HG03039 (cell line): ENCODE measurements at regions not wholly inside any gene's neighbourhood (a gene's known extent, or its start where the extent isn't known, plus 50 kb on each side); places are given as distances from the start of the nearest gene placed in this dataset.
"Not testable (repeated sequence)": the region's sequence is repeated elsewhere in the genome, so short reads cannot be mapped to it uniquely, and the experiment has no call there.

Experiments used
- ATAC-seq: cut with Tn5 transposase; IDR thresholded peaks from one replicate; pipeline ENCODE4 v1.9.1; 2021; ENCODE audit warnings: mild to moderate bottlenecking, moderate library complexity; ENCODE audit not compliant: unreplicated experiment

DNA sequence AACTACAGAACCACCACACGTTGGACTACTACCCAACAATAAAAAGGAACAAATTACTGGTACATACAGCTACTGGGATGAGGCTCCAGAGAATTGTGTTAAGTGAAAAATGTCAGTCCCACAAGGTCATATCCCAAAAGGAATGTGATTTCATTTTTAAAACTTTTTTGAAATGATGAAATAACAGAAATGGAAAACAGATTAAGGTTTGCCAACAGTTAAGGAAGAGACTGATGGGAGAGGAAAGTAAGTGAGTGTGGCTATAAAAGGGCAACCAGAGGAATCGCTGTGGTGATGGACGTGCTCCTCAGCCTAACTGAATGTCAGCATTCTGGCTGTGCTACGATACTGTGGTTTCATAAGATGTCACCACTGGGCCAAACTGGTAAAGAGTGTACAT, 512.8 kb downstream of the UQCRFS1 start:
- no peak for ATAC-seq

DNA sequence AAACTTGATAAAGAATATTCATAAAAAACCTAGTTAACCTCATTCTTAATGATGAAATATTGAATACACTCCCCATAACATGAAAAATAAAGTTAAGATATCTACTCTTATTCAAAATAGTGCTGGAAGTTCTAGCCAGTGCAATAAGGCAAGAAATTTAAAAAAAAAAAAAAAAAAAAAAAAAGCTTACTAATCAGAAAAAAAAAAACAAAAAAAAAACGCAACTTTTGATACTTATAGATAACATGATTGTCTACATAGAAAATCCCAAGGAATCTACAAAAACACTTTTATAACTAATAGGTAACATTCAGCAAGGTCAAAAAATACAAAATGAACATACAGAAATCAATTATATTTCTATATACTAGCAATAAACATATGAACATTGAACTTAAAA, 515.6 kb downstream of the UQCRFS1 start:
- no peak for ATAC-seq

DNA sequence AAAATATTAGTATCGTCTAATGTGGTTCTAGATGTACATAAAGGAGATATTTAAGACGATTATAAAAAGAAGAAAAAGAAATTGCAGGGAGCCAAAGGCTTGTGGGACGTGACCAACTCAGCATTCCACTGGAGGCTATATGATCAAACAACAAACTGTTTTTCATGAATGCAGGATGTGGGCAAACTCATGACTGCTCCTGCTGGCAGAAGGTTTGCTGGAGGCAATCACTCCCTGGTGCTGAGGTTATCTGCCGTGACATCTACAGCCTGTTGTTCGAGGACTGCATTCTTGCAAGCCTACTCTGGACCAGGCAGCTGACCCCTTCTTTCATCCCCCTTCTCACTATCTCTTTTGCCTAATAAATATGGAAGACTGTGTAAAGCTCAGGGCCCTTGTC, 518.1 kb downstream of the UQCRFS1 start:
- ATAC-seq: no peak

DNA sequence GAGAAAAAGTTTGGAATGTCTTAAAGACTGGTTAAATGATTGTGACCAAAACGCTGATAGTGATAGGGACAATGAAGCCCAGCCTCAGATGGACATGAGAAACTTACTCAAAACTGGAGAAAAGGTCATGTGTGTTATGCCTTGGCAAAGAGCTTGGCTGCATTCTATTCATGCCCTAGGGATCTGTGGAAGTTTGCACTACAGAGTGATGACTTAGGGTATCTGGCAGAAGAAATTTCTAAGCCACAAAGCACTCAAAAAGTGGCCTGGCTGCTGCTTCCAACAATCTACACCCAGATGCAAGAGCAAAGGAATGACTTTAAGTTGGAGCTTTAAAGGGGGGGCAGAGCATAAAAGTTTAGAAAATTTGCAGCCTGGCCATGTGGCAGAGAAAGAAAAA, 521.3 kb downstream of the UQCRFS1 start:
- ATAC-seq: no peak

DNA sequence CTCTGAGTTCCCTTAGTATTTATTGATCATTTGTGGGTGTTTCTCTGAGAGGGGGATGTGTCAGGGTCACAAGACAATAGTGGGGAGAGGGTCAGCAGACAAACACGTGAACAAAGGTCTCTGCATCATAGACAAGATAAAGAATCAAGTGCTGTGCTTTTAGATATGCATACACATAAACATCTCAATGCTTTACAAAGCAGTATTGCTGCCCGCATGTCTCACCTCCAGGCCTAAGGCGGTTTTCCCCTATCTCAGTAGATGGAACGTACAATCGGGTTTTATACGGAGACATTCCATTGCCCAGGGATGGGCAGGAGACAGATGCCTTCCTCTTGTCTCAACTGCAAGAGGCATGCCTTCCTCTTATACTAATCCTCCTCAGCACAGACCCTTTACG, 523.5 kb downstream of the UQCRFS1 start:
- ATAC-seq: not testable (repeated sequence)

DNA sequence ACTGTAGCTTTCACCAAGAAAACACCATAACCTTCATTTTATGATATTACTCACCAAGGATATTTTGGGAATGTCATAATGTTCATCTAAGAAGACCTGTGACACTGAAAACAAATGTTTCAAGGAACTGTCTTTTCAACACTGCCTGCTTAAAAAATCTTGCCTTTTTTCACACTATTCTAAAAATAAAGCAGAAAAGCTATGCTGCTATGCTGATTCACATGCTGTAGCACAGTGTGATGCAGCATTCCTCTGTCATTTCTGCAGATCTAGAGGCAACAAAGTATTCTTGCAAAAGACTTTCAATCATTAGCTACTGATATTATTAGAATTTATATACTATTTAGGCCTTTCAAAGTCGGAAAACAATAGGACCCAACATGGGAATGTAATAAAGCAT, 525.7 kb downstream of the UQCRFS1 start:
- ATAC-seq: no peak

DNA sequence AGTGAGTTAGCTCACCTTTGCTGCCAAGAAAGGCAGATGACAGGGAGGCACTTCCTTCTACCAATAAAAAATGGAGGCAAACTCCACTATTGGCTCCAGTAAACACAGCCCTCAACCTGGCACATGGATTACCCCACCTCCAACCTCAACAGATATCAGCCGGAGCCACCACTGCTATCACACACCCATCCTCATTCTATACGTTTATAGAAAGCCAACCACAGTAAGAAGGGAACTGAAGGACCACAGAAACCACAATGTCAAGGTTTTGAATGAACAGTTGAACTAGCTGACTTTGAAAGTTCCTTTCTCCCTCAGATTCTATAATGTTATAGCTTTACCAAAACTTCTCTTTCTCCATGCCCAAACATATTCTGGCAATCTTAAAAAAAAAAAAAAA, 526.2 kb downstream of the UQCRFS1 start:
- no peak for ATAC-seq

DNA sequence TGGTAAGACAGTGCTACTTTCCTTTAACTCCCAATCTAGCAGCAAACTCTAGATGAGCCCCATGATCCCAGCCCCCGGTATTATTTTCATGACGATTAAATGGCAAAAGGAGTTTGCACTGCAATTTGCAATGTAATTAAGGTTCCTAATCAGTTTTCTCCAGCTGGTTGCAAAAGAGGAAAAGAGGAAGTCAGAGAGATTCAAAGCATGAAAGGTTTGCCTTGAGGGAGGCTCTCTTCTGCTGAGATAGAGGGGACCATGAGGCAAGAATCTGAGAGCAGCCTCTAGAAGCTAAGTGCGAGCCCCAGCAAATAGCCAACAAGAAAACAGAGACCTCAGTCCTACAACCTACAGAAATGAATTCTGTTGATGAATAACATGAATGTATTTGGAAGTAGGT, 527.1 kb downstream of the UQCRFS1 start:
- no peak for ATAC-seq

DNA sequence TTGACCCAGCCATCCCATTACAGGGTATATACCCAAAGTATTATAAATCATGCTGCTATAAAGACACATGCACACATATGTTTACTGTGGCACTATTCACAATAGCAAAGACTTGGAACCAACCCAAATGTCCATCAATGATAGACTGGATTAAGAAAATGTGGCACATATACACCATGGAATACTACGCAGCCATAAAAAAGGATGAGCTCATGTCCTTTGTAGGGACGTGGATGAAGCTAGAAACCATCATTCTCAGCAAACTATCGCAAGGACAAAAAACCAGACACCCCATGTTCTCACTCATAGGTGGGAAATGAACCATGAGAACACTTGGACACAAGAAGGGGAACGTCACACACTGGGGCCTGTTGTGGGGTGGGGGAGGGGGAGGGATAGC, 527.9 kb downstream of the UQCRFS1 start:
- ATAC-seq: not testable (repeated sequence)

DNA sequence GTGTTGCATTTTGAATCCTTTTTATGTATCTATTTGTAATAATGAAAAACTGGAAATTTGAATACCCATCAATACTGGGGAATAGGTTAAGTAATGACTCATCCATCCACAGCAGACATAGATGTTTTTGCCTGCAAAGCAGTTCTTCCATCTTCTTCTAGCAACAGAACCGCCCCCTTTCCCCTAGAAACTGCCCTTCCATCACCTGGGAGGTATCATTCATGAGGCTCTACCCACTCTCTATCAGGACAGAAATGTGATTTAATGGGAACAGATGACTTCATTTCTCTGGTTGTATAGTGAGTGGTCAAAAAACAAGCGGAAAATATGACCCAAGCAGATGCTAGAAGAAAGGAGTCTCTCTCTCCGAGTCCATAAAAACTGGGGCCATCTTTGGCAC, 532.8 kb downstream of the UQCRFS1 start:
- ATAC-seq: no peak

DNA sequence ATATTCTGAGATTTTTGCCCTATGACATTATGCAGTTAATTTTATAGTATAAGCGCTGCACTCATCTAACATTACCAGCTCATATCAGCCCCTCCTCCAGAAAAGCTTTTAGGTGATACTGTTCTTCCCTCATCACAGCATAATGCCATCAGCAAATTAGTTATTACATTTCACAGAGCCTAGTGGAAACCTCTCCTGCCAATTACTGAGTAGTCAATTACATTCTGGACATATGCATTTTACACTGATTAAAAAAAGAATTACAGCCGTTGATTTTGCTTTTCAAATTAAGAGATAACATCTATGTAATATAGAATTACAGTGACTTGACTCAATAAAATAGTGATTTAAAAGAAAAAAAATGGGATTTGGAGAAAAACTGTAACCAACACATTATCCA, 542.1 kb downstream of the UQCRFS1 start:
- ATAC-seq: no peak

DNA sequence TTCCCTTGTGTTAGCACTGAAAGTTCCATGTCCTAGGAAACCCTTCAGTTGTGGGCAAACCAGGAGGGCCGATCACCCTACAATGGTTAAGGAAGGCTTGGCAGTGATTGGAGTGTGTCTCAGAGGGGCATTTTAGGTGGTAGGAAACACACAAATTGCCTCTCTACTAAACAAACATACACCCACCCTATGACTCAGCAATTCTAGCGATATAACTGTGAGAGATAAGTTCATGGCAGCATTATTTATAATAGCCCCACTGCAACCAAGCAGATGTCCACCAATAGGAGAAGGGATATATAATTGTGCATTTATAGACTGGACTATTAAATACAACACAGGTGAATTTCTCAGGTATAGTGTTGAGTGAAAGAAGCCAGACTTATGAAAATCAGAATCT, 543.1 kb downstream of the UQCRFS1 start:
- ATAC-seq: no peak

DNA sequence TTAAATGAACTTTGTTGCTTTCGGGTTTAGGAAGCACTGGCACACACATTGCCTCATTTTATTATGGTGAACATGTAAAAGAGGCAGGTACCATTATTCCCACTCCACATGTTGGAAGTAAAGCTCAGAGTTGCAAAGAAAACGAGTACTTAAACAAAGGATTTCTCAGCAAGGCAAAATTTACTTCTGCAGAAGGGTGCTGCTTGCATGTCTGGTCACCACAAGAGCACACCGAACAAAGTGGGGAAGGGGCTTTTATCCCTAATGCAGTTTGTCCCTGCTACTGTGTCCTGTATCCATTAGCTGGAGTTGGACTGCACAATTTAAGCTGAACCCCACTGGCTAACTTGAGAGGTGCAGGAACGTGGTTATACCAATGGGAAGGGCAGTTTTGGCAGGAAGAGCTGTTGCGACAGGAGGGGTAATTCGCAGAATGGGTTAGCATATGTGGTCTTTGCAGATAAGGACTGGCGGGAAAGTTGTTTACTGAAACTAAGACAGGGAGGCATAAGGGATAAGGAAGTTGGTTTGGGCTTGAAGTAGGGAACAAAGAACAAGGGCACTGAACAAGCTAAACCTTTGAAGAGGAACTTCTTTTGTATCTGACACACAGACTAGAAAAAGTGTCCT, 545.5 kb downstream of the UQCRFS1 start:
- ATAC-seq: no peak

DNA sequence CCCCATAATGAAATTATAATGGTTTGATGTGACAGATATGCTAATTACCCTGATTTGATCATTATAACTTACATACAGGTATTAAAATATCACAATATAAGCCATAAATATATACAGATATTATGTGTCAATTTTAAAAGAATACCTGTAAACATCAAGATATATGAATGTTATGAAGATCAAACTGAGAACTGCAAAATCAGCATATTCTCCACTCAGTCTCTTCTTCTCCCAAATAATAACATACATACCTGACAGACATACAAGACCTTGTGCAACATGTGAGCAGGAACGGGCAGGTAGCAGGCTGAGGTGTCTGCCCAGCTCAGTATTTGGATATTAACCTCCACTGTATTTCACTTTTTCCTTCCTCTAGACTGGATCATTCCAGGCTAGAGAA, 547.2 kb downstream of the UQCRFS1 start:
- no peak for ATAC-seq

DNA sequence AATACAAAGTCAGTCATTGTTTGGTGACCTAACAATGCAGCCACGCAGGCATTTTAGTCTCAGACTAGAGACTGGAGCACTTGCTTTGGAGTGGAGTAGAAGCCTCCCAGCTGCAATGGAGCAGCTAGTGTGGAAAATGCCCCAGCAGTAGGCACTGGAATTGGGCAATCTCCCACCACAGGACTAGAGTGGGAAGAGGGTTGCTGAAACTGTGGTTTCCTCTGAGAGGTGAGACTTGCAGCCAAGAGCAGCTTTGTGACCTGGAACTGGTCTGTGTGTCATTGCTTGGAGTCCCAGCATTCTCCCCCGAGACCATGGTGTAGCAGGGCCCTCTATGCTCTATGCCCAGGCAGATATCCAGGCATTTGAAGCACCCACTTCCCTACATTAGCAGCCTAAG, 556.3 kb downstream of the UQCRFS1 start:
- no peak for ATAC-seq

DNA sequence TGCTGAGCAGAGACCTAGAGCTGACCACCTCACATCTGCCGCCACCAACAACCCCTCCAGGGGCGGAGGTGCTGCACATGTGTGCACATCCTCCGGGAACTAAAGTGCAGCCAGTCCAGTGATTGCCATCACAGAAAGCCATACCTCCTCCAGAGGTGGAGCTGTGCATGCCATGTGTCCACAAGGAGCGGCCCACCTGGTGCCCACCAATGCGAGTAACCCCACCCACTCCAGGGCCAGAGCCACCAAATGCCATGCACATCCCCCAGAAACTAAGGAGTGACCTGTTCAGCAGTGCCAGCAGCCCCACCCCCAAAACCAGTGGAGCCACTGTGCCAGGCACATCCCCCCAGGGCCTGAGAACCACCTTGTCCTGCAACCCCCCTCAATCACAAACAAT, 557.9 kb downstream of the UQCRFS1 start:
- no peak for ATAC-seq

DNA sequence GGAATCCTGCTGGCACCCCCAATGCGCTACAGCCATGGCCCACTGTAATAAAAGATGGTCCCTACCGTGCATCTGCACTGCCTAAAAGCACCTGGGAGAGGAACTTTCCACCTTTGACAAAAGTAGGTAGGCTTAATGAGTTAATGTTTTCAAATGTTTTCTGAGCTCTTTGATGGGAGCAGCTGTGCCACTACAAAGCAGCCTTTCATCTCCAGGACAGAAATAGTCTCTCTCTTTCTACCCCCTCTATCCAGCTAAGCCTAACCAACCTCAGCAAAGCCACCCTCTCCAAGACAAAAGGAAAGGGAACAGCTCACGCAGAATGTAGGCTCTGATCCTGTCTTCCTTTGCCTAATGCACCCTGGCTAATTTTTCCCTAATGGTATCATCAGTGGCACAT, 560.2 kb downstream of the UQCRFS1 start:
- ATAC-seq: no peak

DNA sequence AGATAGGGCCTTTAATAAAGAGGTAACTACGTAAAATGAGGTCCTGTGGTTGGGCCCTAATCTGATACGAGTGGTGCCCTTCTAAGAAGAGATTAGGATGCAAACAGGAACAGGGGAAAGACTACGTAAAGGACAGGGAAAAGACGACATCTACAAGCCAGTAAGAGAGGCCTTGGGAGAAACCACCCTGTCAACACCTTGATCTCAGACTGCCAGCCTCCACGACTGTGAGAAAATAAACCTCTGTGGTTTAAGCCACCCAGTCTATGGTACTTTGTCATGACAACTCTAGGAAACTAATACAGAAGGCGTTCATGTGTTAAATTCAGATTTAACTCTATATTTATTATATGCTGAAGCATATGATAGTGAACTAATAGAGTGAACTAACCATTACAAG, 566.3 kb downstream of the UQCRFS1 start:
- ATAC-seq: no peak

DNA sequence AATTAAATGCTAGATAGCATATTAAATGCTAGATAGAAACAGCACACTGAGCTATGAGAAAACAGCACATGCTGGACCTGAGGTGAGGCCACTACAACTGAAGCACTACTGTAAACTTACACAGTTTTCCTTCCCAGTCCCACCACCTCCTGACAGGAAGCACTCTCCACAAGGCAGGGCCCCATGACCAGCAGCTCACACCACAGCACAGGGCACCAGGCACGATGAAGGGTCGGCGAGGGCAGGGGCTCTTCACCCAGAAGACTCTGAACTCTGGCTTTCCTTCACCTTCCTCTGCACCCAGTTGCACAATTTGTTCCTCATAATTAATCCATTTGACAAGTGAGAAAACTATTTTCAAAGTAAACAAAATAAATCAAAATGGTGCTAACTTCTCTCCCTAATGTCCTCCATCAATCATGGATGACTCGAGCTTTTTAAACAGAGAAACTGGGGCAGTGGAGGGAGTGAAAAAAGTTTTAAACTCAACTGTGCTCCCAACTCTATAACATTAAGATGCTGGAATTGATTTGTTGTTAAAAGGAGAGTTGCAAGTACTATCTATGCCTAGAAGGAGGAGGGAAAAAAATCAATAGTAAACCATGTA, 568.7 kb downstream of the UQCRFS1 start:
- ATAC-seq: no peak

DNA sequence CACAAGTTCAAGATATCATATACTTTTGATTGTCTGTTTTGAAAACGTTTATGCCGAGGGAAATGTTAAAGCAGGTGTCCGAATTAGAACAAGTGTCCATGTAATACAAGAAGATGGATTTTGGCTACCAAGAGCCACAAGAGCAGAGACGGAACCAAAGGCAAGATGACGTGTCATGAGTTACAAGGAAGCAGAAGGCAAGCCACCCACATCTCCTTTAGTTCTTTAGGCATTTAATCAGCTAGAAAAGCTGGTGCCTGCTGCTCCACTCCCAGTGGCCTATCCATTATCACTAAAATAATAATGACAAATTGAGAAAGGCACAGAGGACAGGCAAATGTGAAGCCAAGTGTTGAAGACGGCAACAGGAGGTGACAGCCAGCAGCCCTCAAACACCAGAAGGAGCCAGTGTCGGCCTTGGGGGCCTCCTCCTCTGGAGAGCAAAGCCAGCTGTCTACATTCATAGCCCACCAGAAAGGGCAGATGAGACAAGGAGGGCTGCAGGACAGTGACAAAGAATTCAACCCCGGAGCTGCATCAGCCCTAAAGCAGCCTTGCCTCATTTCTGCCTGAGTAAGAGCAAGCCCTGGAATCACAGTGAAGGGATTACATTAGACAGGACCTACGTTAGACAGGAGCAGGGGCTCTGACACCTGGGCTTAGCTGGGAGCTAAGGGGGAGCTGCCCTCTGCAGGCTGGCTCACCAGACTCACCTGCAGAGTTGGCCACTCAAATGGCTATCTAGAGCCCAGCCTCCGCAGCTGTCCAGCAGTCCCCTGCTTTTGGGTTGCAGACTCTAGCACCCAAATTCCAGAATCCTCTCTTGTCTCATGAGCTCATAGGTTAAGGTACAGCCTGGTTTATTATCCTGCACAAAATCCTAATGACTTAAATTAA, 569.9 kb downstream of the UQCRFS1 start:
- no peak for ATAC-seq

DNA sequence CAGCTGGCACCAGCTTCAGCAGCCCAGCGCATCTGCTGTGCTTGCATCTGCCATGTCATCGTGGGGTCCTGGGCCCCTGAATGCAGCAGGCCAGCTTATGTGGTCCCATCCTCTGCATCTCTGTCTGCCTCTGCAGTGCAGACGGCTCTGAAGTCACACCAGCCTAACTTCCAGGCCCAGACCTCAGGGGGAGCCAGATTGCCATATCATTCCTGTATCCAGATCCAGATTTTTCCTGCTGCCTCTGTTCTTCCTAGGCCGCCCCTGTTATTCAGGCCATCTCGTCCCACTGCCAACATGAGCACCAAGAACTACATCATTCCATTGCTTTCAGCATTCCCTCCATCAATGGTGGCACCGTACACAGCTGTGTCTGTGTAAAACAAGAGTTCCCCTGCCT, 571.6 kb downstream of the UQCRFS1 start:
- no peak for ATAC-seq

DNA sequence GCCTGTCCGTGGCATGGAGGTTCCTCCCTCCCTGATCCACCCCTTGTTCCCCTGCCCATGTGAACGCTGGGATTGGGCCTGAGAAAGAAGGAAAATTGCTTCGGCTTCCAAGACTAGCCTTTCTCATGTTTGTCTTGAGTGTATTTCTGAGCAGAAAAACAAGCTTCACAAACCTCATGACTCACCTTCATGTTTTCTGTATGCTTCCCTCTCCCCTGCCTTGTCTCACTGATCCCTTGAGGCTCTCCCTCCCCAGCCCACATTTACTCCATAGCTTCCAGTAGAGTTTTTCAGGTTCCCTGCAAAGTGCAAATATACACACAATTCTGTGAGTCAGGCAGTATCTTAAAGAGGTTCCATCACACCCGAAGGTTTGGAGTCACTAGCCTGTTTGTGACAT, 572.4 kb downstream of the UQCRFS1 start:
- ATAC-seq: no peak
